Esophagus squamous epithelium (tissue), 5 donors: ENCODE measurements at regions not wholly inside any gene's neighbourhood (a gene's known extent, or its start where the extent isn't known, plus 50 kb on each side); places are given as distances from the start of the nearest gene placed in this dataset.

Experiments used
- DNase-seq: peaks from one replicate; lab custom pipeline; 2025; lab: John Stamatoyannopoulos, UW
- H3K27ac ChIP-seq, 4 donors: fragments of 200-600 bp; sonication (generic); one replicate each; pipeline ENCODE4 v1.5.1; 2016 to 2019; ENCODE audit warnings: mild to moderate bottlenecking in 1 of 4
- H3K27me3 ChIP-seq, 4 donors: fragments of 200-600 bp; sonication (generic); 1 replicate in 3 of 4; 2 replicates in 1 of 4; pipeline versions ENCODE4 v1.5.1 to v1.6.0; 2017 to 2021; ENCODE audit warnings: antibody characterized with exemption in 1 of 4
- H3K36me3 ChIP-seq, 3 donors: fragments of 200-600 bp; sonication (generic); one replicate each; pipeline ENCODE4 v1.5.1; 2016 to 2019
- H3K4me1 ChIP-seq, 3 donors: fragments of 200-600 bp; sonication (generic); one replicate each; pipeline ENCODE4 v1.5.1; 2017 to 2019
- H3K4me3 ChIP-seq, 4 donors: fragments of 200-600 bp; sonication (generic); 1 replicate in 3 of 4; 2 replicates in 1 of 4; pipeline ENCODE4 v1.5.1; 2016 to 2019; ENCODE audit warnings: mild to moderate bottlenecking in 2 of 4, moderate library complexity in 1 of 4
- H3K9me3 ChIP-seq, 3 donors: fragments of 200-600 bp; sonication (generic); one replicate each; pipeline ENCODE4 v1.5.1; 2016 to 2019
- POLR2A ChIP-seq, 4 donors: fragments of 450-650 bp; IDR thresholded peaks; one replicate each; pipeline ENCODE4 v1.6.1; 2017; ENCODE audit warnings: antibody characterized with exemption in 4 of 4, mild to moderate bottlenecking in 4 of 4, moderate library complexity in 3 of 4
- WGBS, 2 donors: methylation state at CpG; one replicate each; pipeline ENCODE4 v1.1.5; 2018; 5-methylcytosine and 5-hydroxymethylcytosine counted together
- intact Hi-C: fragments of 100-400 bp; cut with DNase I; formaldehyde crosslinking; loops from one replicate; pipeline ENCODE4 v1.15.0; 2022
- TF ChIP-seq, protein P1 (sequence below), 6 experiments: fragments of 450-650 bp in 4 of 6; fragments of 200-600 bp in 2 of 6; sonication (generic) in 2 of 6; IDR thresholded peaks; one replicate each; pipeline ENCODE4 v1.5.1; 2016 to 2019; ENCODE audit warnings: antibody characterized with exemption in 6 of 6, mild to moderate bottlenecking in 4 of 6, moderate library complexity in 4 of 6
- donor health status: DM: yes; HTN: yes; CAD: no.

- TF ChIP-seq POLR2A (IDR thresholded peaks at IDR 0.05) = no peak
- TF ChIP-seq, protein P1, sequence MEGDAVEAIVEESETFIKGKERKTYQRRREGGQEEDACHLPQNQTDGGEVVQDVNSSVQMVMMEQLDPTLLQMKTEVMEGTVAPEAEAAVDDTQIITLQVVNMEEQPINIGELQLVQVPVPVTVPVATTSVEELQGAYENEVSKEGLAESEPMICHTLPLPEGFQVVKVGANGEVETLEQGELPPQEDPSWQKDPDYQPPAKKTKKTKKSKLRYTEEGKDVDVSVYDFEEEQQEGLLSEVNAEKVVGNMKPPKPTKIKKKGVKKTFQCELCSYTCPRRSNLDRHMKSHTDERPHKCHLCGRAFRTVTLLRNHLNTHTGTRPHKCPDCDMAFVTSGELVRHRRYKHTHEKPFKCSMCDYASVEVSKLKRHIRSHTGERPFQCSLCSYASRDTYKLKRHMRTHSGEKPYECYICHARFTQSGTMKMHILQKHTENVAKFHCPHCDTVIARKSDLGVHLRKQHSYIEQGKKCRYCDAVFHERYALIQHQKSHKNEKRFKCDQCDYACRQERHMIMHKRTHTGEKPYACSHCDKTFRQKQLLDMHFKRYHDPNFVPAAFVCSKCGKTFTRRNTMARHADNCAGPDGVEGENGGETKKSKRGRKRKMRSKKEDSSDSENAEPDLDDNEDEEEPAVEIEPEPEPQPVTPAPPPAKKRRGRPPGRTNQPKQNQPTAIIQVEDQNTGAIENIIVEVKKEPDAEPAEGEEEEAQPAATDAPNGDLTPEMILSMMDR (IDR thresholded peaks at IDR 0.05) = no peak
- Histone ChIP-seq H3K27me3 (no peaks in the 10 kb centered on the region), H3K27ac (no peak overlapping the region), H3K36me3 (no peaks in the 10 kb centered on the region), H3K4me3 (no peak overlapping the region), H3K4me1 (peaks cover 0 to 11% (median 0%) of the 10 kb centered on the region in 3 donors), H3K9me3 (no peaks in the 10 kb centered on the region)
- no peak for DNase-seq
- WGBS, 2 donors = 24 to 38% methylated on average over 2 of the region's 2 CpGs
- intact Hi-C loops = no loop called here
Measured at GRCh38 chr6:19279273-19279684, 557.9 kb upstream of the ID4 start.

DNA sequence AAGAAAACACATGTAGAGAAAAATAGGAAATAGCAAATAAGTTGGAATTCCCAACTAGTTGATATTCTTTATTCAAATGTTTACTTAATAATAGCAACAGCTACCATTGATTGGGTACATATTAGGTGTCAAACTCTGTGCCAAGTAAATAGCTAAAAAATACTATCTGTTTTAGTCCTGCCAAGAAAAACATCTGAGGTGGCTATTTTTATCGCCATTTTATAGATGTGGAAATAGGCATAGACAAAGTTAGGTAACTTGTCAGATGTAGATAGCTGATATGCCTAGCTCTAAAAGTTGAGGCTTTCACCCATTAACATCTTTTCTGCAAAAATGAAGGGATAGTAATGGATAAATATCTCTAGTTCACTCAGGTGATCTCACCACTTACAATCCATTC is 549.2 kb upstream of the ID4 start:
- H3K36me3 ChIP-seq = no peaks in the 10 kb centered on the region
- no peak overlapping the region for H3K27ac ChIP-seq
- WGBS, 2 donors = 84 to 95% methylated on average over 1 of the region's 1 CpG
- H3K4me3 ChIP-seq = no peak overlapping the region
- H3K27me3 ChIP-seq = no peaks in the 10 kb centered on the region
- H3K9me3 ChIP-seq = no peaks in the 10 kb centered on the region
- TF ChIP-seq POLR2A (IDR thresholded peaks at IDR 0.05) = no peak
- TF ChIP-seq, protein P1 (IDR thresholded peaks at IDR 0.05) = no peak
- no peak for DNase-seq
- intact Hi-C loops = no loop called here
- peaks cover 0 to 13% (median 0%) of the 10 kb centered on the region in 3 donors for H3K4me1 ChIP-seq

DNA sequence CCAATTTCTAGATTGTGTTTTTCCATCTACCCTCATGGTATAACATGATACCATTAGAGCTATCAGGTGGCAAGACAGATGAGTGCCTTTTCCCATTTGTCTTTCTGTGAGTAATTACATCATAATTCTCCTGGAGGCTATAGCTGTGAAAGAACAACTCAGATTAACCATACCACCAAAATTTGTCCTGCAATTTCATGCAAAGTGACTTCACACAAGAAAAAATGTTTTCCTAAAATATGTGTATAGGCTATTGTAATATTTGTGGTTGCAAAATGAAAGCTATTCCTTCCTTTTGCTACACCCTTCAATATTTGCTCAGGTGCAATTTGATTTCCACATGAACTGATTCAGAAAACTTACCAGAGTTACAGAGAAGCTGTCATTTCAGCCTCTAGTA is 547.7 kb upstream of the ID4 start:
- Histone ChIP-seq H3K27ac (no peak overlapping the region), H3K4me3 (no peak overlapping the region), H3K36me3 (no peaks in the 10 kb centered on the region), H3K9me3 (no peaks in the 10 kb centered on the region), H3K27me3 (no peaks in the 10 kb centered on the region), H3K4me1 (peaks cover 0 to 13% (median 0%) of the 10 kb centered on the region in 3 donors)
- DNase-seq = no peak
- intact Hi-C loops = no loop called here
- no peak for TF ChIP-seq POLR2A (IDR thresholded peaks at IDR 0.05)
- TF ChIP-seq, protein P1 (IDR thresholded peaks at IDR 0.05) = no peak

- WGBS, 2 donors = 9 to 23% methylated on average over 4 of the region's 4 CpGs
- TF ChIP-seq, protein P1 (IDR thresholded peaks at IDR 0.05) = no peak
- no peak for TF ChIP-seq POLR2A (IDR thresholded peaks at IDR 0.05)
Measured at GRCh38 chr6:19297880-19298279, 539.3 kb upstream of the ID4 start.

DNA sequence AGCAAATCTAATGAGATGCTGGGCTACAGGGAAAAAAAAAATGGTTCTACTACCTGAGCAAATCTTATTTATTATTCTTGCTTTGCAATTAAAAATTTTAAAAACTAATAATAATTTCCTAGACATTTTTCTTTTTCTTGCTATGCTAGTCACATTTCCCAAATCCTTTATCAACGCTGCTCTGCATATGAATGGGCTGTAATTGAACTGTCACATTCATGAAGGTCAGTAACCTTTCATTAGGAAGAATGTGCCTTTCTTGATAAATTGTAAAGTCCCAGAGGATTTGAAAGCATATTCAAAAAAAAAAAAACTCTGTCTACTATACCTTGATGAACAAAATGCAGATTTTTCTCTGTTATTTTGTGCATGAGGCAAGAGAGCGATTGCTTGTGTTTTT is 538.7 kb upstream of the ID4 start:
- 56 to 60% methylated on average over 2 of the region's 2 CpGs for WGBS, 2 donors
- H3K4me1 ChIP-seq = peaks cover 0 to 19% (median 0%) of the 10 kb centered on the region in 3 donors
- intact Hi-C loops = no loop called here

More at GRCh38 chr6:19297880-19298279, 539.3 kb upstream of the ID4 start:
- Histone ChIP-seq H3K4me3 (no peak overlapping the region), H3K27me3 (no peaks in the 10 kb centered on the region), H3K9me3 (no peaks in the 10 kb centered on the region), H3K36me3 (no peaks in the 10 kb centered on the region), H3K4me1 (peaks cover 0 to 14% (median 0%) of the 10 kb centered on the region in 3 donors), H3K27ac (no peak overlapping the region)
- intact Hi-C loops = no loop called here
- DNase-seq = no peak

More for the DNA sequence above, 538.7 kb upstream of the ID4 start:
- DNase-seq = no peak
- no peaks in the 10 kb centered on the region for H3K27me3 ChIP-seq
- H3K4me3 ChIP-seq = no peak overlapping the region
- no peak overlapping the region for H3K27ac ChIP-seq
- TF ChIP-seq POLR2A (IDR thresholded peaks at IDR 0.05) = no peak
- TF ChIP-seq, protein P1 (IDR thresholded peaks at IDR 0.05) = no peak
- H3K36me3 ChIP-seq = no peaks in the 10 kb centered on the region
- H3K9me3 ChIP-seq = no peaks in the 10 kb centered on the region
